Suprapubic skin (tissue), 4 donors: ENCODE measurements at regions not wholly inside any gene's neighbourhood (a gene's known extent, or its start where the extent isn't known, plus 50 kb on each side); places are given as distances from the start of the nearest gene placed in this dataset.

ENCODE experiments used
- DNase-seq, 2 donors: peaks; one replicate each; pipeline ENCODE4 v3.0.0-alpha.2; 2019; ENCODE audit warnings: low spot score in 2 of 2
- H3K27ac ChIP-seq: fragments of 200-600 bp; sonication (generic); one replicate; pipeline ENCODE4 v1.5.1; 2019
- H3K27me3 ChIP-seq: fragments of 200-600 bp; sonication (generic); one replicate; pipeline ENCODE4 v1.5.1; 2019
- H3K36me3 ChIP-seq: fragments of 200-600 bp; sonication (generic); one replicate; pipeline ENCODE4 v1.5.1; 2019
- H3K4me1 ChIP-seq: fragments of 200-600 bp; sonication (generic); one replicate; pipeline ENCODE4 v1.5.1; 2019
- H3K4me3 ChIP-seq: fragments of 200-600 bp; sonication (generic); one replicate; pipeline ENCODE4 v1.5.1; 2019; ENCODE audit warnings: mild to moderate bottlenecking
- H3K9me3 ChIP-seq: fragments of 200-600 bp; sonication (generic); one replicate; pipeline ENCODE4 v1.5.1; 2019
- EP300 ChIP-seq: sonication (generic); formaldehyde crosslinking; IDR thresholded peaks from one replicate; pipeline ENCODE4 v1.6.1; 2017; ENCODE audit warnings: antibody characterized with exemption
- POLR2A ChIP-seq, 2 donors: fragments of 450-650 bp; IDR thresholded peaks; one replicate each; pipeline ENCODE4 v1.6.1; 2017; ENCODE audit warnings: antibody characterized with exemption in 2 of 2, mild to moderate bottlenecking in 2 of 2, moderate library complexity in 2 of 2
- POLR2AphosphoS5 ChIP-seq, 3 donors: sonication (generic); formaldehyde crosslinking; IDR thresholded peaks; one replicate each; pipeline ENCODE4 v1.6.1; 2017; ENCODE audit warnings: antibody characterized with exemption in 3 of 3
- WGBS: methylation state at CpG from one replicate; pipeline ENCODE4 v1.1.5; 2018; 5-methylcytosine and 5-hydroxymethylcytosine counted together
- TF ChIP-seq, protein P1 (sequence below), 2 donors: fragments of 200-600 bp in 1 of 2; fragments of 450-650 bp in 1 of 2; sonication (generic) in 1 of 2; IDR thresholded peaks; one replicate each; pipeline ENCODE4 v1.5.1; 2016 to 2019; ENCODE audit warnings: antibody characterized with exemption in 2 of 2, mild to moderate bottlenecking in 1 of 2, moderate library complexity in 1 of 2

DNA sequence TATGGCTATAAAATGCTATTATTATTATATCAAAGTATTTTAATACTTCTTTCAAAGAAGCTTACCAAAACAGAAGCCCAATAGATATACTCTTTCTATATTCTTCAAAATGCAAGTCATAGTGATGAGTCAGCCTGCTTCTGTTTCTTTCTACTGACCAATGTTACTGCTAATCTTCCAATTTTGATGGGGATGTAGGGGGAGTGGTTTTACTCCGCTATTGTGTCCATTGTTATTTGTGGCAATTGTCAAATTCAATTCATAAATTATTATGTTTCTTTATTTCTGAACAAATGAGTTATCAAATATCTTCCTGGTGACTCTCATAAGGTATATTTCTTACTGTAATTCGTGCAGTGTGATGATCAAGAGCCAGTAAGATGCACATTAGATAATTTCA is 221.5 kb upstream of the DEFB112 start:
- Histone ChIP-seq H3K4me1 (no peaks in the 10 kb centered on the region), H3K27me3 (no peaks in the 10 kb centered on the region), H3K27ac (no peak overlapping the region), H3K36me3 (no peaks in the 10 kb centered on the region), H3K4me3 (no peak overlapping the region), H3K9me3 (peaks cover 10% of the 10 kb centered on the region)
- no peak for DNase-seq
- WGBS = 67% methylated on average over 2 of the region's 2 CpGs
- TF ChIP-seq, protein P1, sequence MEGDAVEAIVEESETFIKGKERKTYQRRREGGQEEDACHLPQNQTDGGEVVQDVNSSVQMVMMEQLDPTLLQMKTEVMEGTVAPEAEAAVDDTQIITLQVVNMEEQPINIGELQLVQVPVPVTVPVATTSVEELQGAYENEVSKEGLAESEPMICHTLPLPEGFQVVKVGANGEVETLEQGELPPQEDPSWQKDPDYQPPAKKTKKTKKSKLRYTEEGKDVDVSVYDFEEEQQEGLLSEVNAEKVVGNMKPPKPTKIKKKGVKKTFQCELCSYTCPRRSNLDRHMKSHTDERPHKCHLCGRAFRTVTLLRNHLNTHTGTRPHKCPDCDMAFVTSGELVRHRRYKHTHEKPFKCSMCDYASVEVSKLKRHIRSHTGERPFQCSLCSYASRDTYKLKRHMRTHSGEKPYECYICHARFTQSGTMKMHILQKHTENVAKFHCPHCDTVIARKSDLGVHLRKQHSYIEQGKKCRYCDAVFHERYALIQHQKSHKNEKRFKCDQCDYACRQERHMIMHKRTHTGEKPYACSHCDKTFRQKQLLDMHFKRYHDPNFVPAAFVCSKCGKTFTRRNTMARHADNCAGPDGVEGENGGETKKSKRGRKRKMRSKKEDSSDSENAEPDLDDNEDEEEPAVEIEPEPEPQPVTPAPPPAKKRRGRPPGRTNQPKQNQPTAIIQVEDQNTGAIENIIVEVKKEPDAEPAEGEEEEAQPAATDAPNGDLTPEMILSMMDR (IDR thresholded peaks at IDR 0.05) = no peak
- TF ChIP-seq EP300 (no peak), POLR2AphosphoS5 (IDR thresholded peaks at IDR 0.05) (no peak), POLR2A (IDR thresholded peaks at IDR 0.05) (no peak)

DNA sequence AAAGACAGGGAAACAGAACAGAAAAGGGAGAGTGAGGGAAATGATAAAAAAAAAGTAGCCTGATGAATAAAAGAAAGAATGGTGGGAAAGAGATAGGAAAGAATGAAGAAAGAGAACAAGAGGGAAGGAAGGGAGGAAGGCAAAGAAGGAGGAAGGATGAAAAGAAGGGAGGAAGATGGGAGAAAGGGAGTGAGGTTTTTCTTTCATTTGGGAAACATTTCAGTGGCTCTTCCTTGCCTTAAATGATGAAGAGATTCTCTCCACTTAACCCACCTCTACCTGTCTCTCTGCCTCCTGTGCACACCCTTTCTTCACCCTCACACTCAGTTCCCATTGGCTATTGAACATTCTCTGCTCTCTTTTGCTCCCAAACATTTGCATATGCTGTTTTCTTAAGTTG is 222.1 kb upstream of the DEFB112 start:
- no peaks in the 10 kb centered on the region for H3K27me3 ChIP-seq
- no peak overlapping the region for H3K4me3 ChIP-seq
- H3K4me1 ChIP-seq = no peaks in the 10 kb centered on the region
- DNase-seq = no peak
- no peaks in the 10 kb centered on the region for H3K36me3 ChIP-seq
- TF ChIP-seq POLR2AphosphoS5 (IDR thresholded peaks at IDR 0.05) (no peak), EP300 (no peak), POLR2A (IDR thresholded peaks at IDR 0.05) (no peak)
- TF ChIP-seq, protein P1 (IDR thresholded peaks at IDR 0.05) = no peak
- peaks cover 10% of the 10 kb centered on the region for H3K9me3 ChIP-seq
- H3K27ac ChIP-seq = no peak overlapping the region

DNA sequence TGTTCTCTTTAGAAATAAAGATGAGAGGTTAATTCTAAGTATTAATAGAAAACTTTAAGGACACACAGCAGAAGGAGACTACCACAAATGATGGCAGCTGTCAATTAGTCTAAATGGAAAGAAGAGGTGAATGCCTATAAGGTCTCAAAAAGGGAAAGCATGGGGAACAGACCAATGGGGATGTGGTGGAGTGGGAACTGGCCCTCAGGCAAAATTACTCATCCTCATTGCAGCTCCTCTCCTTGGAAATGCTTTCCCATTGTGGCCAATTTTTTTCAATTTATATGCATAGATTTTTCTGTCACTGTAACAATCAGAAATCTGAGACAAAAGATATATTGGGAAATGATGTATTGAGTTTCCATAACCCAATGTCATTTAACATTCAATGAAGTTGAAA is 222.9 kb upstream of the DEFB112 start:
- no peak overlapping the region for H3K4me3 ChIP-seq
- DNase-seq = no peak
- peaks cover 10% of the 10 kb centered on the region for H3K9me3 ChIP-seq
- H3K36me3 ChIP-seq = no peaks in the 10 kb centered on the region
- H3K27me3 ChIP-seq = no peaks in the 10 kb centered on the region
- no peak overlapping the region for H3K27ac ChIP-seq
- H3K4me1 ChIP-seq = no peaks in the 10 kb centered on the region
- TF ChIP-seq EP300 (no peak), POLR2A (IDR thresholded peaks at IDR 0.05) (no peak), POLR2AphosphoS5 (IDR thresholded peaks at IDR 0.05) (no peak)
- TF ChIP-seq, protein P1 (IDR thresholded peaks at IDR 0.05) = no peak

DNA sequence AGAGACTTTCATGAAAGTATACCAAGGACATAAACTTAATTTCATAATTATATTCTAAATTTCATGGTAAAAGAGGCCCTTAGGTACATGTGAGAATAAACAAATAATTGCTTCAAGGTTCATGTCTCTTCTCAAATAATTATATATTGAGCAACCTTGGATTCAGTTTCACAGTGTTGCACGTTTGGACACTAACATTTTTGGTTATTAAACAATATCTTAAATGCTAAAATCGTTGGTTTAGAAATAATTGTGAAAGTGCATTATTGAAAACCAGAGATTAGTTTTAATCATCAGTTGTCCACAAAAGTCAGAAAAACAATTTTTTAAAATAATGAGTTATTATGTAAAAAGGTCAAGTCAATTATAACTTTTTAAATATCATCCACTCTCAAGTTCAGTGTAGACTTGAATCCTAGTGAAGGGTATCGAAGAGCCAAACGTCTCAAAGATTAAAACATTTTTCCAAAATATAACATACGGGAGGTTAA is 227.1 kb upstream of the DEFB112 start:
- no peak for TF ChIP-seq EP300
- no peak for TF ChIP-seq POLR2A (IDR thresholded peaks at IDR 0.05)
- TF ChIP-seq, protein P1 (IDR thresholded peaks at IDR 0.05) = no peak
- no peak for TF ChIP-seq POLR2AphosphoS5 (IDR thresholded peaks at IDR 0.05)

DNA sequence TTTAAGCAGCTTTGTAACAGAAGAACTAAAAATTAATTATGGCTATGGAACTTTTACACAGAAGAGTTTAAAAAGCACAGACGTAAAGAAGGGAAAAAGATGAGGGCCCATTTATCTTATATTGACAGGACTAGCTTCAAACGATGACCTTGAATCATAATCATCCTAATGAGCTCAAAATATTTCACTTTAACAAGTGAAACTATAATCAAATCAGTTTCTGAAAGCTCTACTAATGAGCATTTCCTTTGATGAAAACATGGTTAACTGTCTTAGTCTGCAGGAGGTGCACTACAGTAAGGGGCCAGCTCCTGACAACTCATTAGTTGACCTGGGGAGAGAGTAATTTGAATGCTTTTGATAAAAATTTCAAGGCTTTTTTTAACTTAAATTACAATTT is 228.0 kb upstream of the DEFB112 start:
- Histone ChIP-seq H3K4me3 (no peak overlapping the region), H3K9me3 (peaks cover 10% of the 10 kb centered on the region), H3K4me1 (no peaks in the 10 kb centered on the region), H3K27ac (no peak overlapping the region), H3K36me3 (no peaks in the 10 kb centered on the region), H3K27me3 (no peaks in the 10 kb centered on the region)
- WGBS = 44% methylated on average over 2 of the region's 2 CpGs
- DNase-seq = no peak
- TF ChIP-seq, protein P1 (IDR thresholded peaks at IDR 0.05) = no peak
- TF ChIP-seq EP300 (no peak), POLR2A (IDR thresholded peaks at IDR 0.05) (no peak), POLR2AphosphoS5 (IDR thresholded peaks at IDR 0.05) (no peak)

More for the DNA sequence above, 227.1 kb upstream of the DEFB112 start:
- Histone ChIP-seq H3K27ac (no peak overlapping the region), H3K4me3 (no peak overlapping the region), H3K4me1 (no peaks in the 10 kb centered on the region), H3K27me3 (no peaks in the 10 kb centered on the region), H3K36me3 (no peaks in the 10 kb centered on the region), H3K9me3 (peaks cover 10% of the 10 kb centered on the region)
- 79% methylated on average over 5 of the region's 5 CpGs for WGBS
- DNase-seq = no peak
